Stimulated activated CD4-positive, alpha-beta T cell treated with anti-CD3 and anti-CD28 coated beads, Interleukin-1b, Interleukin-23, amount 100 ng/mL, for 1 hour (primary cell): ENCODE measurements at regions not wholly inside any gene's neighbourhood (a gene's known extent, or its start where the extent isn't known, plus 50 kb on each side); places are given as distances from the start of the nearest gene placed in this dataset.

Experiments used
- DNase-seq, 2 donors: peaks; one replicate each; pipeline ENCODE4 v3.0.0-alpha.2; 2020; ENCODE audit warnings: low read depth in 2 of 2

DNA sequence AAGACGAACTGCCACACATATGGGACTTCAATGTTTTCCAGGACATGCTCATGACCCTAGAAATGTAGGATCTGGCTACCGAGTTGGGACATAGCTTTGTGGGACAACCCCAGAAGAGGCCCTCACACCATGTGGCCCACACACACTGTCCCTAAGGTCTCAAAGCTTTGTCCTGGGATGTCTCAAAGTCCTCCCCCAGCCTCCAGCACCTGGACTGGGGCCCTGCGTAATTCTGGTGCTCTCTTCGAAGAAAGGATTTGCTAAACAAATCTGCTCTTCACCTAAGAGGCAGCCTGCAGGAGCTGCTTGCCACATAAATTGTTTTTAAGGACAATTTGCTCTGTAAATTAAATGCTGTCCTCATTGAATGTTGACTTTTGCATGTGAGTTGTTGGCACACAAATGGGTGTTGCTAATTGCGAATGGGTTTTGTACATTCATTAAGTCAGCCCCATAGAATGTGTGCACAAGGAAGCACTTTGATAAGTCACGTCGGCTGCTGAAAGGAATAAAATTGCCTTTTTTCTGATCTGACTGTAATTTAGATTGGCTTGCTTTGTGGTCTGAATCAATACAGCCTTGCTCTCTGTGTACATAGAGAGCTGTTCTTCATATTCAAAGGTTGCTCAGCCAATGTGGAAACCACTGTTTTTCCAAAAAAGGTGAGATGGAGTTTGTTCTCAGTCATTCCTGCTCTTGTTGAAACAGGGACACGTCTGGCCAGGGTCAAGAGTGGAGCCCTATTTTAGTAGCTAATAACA is 161.6 kb upstream of the PWP1 start:
- no peak for DNase-seq

DNA sequence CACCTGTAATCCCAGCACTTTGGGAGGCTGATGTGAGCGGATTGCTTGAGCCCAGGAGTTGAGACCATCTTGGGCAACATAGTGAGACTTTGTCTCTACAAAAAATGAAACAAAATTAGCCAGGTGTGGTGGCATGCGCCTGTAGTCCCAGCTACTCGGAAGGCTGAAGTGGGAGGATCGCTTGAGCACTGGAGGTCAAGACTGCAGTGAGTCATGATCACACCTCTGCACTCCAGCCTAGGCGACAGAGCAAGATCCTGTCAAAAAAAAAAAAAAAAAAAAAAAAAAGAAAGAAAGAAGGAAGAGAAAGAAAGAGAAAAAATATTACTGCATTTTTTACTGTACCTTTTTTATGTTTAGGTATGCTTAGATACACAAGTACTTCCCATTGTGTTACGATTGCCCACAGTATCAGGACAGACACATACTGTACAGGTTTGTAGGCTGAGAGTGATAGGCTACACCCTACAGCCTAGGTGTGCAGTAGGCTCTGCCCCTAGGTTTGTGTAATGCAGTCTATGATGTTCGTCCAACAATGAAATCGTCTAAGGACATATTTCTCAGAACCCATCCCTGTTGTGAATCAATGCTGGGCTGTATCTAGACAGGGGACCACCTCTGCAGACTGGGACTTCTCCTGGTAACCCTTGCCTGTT is 160.4 kb upstream of the PWP1 start:
- no peak for DNase-seq

DNA sequence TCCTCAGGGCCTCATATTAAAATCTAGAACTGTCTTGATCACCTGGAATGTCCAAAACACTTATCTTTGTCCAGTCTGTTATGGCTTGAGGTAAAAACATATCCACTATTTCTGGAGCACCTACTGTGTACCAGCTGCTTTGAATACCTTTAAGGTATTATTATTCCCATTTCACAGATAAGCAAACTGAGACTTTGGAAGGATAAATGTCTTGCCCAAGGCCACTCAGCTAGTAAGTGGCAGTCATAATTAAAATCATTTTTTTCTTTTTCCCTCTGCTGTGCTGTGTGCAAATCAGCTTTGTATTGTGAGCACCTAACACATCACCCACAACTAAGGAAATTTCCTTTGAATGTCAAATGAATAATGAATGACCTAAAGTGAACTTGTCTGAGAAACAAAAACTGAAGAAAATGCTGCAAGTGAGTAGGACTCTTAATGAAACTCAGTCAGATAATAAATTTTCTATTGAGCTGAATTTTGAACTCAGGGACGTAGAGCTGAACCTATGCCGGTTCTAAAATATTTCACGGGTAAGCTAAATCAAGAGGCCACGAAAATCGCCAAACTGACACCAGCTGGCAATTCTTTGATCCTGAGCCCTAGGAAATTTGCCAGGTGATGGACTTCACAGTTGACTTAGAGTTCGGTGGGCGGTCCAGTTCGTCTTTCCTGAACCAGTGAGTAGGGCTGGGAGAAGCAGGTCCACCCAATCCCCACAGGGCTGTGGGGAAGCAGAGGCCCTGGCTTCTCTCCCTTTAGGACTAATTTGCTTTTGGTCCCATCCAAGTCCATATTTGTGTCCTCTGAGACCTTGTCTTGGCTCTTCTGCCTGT is 159.7 kb upstream of the PWP1 start:
- no peak for DNase-seq

DNA sequence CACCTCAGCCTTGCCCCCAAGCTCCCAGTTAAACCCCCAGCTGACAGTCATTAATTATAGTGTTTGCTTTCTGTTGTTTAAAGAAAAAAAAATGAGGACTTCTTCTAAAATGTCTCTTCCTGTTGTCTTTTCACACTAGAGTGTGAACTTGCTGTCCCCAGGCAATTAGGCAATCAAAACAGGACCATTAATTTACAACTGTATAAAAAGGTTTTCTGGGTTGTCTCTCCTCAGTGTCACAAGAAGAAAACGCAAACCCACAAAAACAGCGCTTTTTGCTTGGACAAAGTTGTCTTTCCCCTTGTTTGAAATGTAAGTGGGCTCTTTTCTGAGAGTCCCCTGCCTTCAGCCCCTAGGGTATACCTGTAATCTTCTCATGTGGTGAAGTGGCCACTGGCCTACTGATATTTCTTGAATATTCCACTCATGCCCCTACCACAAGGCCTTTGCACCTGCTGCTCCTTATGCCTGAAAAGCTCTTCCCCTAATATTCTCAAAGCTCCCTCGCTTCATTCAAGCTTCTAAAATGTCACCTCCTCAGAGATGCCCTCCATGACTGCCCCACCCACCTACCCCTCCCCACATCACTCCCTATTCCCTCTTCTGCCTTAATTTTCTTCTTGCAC is 158.9 kb upstream of the PWP1 start:
- DNase-seq = no peak

DNA sequence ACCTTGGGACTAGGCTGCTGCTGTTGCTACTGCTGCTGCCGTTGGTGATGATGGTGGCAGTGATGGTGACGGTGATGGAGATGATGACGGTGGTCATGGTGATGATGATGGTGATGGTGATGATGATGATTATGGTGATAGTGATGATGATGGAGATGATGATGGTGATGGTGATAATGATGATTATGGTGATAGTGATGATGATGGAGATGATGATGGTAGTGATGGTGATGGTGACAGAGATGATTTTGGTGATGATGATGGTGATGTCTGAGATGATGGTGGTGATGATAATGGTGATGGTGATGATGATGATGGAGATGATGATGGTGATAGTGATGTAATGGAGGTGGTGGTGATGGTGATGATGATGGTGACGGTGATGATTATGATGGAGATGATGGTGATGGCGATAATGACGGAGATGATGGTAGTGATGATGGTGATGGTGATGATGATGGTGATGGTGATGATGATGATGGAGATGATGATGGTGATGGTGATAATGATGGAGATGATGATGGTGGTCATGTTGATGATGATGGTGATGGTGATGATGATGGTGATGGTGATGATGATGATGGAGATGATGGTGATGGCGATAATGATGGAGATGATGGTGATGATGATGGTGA is 156.8 kb upstream of the PWP1 start:
- DNase-seq = no peak

DNA sequence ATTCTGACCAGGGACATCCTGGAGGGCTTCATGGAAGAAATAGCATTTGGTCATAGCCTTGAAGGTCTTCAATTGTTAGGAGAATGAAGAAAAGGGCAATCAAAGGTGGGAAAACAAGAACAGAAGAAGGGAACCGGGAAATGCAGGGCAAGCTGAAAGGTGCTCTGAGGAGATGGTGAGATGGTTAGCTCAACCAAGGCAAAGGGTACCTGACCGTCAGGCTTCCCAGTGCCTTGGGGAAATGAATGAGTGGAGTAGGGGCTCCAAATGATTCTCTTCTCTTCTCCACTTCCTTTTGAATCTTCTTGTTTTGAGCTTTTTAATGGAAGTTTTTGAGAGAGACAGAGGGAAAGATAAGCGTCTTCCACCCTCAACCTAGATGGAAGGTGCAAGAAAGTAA is 155.6 kb upstream of the PWP1 start:
- no peak for DNase-seq

GRCh38 chr12:107530701-107531100 is 154.9 kb upstream of the PWP1 start:
- DNase-seq = no peak

GRCh38 chr12:107533218-107533617 is 152.4 kb upstream of the PWP1 start:
- no peak for DNase-seq

GRCh38 chr12:107536613-107537012 is 149.0 kb upstream of the PWP1 start:
- DNase-seq = no peak

DNA sequence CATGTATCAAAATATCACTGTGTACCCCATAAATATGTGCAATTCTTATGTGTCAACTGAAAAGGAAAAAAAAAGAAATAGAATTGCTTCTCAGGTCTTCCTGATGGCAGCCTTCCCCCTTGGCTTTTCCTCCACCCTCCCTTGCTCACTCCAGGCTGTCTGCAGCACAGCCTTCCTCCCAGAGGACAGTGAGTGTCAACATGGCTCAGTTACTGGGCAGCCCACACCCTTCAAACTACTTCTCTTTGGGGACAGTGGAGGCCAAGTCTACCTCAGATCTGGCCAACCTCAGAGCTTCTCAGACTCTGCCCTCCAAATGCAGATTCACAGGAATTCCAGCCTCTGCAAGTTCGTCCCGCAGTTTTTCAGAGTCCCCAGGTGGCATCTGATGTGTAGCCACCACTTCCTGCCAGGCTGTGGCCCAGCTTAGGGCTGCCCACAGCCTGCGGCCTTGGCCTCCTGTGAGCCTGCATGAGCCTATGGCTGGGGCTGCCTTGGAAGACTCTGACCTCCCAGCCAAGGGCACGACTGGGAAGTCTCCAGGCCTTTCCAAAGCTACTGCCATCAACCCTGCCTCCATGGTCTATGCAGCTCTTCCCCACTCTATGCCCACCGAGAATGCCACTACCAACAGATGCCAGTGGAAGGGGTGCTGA is 148.0 kb upstream of the PWP1 start:
- DNase-seq = no peak

GRCh38 chr12:107539196-107539939 is 146.2 kb upstream of the PWP1 start:
- no peak for DNase-seq

GRCh38 chr12:107541001-107541705 is 144.4 kb upstream of the PWP1 start:
- no peak for DNase-seq

DNA sequence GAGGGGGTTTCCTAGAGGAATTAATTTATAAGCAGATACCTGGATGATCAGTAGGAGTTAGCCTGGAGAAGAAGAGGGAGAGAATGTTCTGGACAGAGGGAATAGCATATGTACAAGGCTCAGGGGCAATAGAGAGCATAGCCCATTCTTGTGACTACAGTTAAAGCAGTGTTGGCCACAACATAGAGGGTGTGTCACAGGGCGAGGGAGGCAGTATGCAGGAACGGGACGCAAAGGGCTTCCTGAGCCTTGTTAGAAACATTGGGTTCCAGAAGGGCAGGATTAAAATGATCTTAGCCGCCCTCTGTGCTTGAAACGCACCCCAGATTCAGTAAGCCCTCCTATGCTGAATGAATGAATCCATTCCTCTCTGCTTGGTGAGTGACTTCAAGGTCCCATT is 142.2 kb upstream of the PWP1 start:
- no peak for DNase-seq

- DNase-seq = no peak
Measured at GRCh38 chr12:107543841-107544240, 141.8 kb upstream of the PWP1 start.

DNA sequence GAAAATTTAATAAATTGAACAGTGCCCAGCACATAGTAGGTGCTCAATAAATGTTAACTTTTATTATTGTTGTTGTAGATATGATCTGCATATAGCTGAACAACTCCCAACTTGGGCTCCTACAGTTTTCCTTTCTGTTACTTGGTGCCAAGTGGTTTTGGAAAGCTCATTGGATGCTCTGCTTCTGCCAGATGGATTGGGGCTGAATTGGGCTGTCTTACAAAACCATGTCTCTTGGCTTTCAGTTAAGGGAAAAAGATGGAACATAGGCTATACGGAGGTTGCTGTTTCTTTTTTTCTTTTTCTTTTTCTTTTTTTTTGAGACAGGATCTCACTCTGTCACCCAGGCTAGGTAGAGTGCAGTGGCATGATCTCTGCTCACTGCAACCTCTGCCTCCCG is 140.7 kb upstream of the PWP1 start:
- DNase-seq = no peak

- DNase-seq = no peak
Measured at GRCh38 chr12:107545737-107546353, 139.8 kb upstream of the PWP1 start.

DNA sequence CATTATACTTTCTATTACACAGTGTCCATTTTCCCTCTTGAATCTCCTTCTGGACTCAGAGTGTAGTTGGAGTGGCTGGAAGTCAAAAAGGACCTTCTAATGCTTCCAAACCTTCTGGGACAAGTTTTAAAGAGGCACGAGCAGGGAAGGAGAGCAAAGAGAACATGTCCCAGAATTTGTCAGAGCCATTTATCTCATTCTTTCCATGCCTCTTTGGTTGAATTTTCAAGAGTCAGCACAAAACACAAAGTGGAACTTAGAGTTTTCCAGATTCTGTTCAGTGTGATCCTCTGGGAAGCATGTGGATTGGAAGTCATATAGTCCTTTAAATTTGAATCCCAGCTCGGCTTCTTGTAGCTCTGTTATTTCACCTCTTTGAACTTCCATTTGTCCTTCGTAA is 138.2 kb upstream of the PWP1 start:
- no peak for DNase-seq

GRCh38 chr12:107549651-107550480 is 135.7 kb upstream of the PWP1 start:
- no peak for DNase-seq

DNA sequence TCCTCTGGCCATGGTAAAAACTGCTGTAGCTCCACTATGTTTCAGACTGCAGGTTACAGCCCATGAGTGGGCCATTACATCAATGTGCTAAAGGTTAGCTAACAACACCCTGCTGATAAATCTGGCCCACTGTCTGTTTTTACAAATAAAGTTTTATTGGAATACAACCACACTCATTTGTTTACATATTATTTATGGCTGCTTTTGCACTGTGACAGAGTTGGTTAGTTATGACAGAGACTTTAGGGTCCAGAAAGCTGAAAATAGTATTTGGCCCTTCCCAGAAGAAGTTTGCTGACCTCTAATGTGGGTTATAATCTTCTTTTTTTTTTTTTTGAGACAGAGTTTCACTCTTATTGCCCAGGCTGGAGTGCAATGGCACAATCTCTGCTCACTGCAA is 134.2 kb upstream of the PWP1 start:
- no peak for DNase-seq
